Adrenal gland (tissue), 5 donors: ENCODE measurements at regions not wholly inside any gene's neighbourhood (a gene's known extent, or its start where the extent isn't known, plus 50 kb on each side); places are given as distances from the start of the nearest gene placed in this dataset.

ENCODE experiments used
- POLR2A ChIP-seq, 2 donors: fragments of 450-650 bp; IDR thresholded peaks; one replicate each; pipeline ENCODE4 v1.6.1; 2017; ENCODE audit warnings: antibody characterized with exemption in 2 of 2, mild to moderate bottlenecking in 2 of 2, moderate library complexity in 1 of 2
- TF ChIP-seq, protein P1 (sequence below), 6 experiments: fragments of 450-650 bp in 4 of 6; fragments of 200-600 bp in 2 of 6; sonication (generic) in 1 of 6; IDR thresholded peaks; 1 replicate in 5 of 6; 2 replicates in 1 of 6; pipeline versions ENCODE4 v1.5.1 to v1.8.0; 2016 to 2021; ENCODE audit warnings: antibody characterized with exemption in 6 of 6, mild to moderate bottlenecking in 2 of 6, moderate library complexity in 1 of 6
- donor health status: DM: no; HTN: no; CAD: no.

- TF ChIP-seq POLR2A (IDR thresholded peaks at IDR 0.05) = no peak
- TF ChIP-seq, protein P1, sequence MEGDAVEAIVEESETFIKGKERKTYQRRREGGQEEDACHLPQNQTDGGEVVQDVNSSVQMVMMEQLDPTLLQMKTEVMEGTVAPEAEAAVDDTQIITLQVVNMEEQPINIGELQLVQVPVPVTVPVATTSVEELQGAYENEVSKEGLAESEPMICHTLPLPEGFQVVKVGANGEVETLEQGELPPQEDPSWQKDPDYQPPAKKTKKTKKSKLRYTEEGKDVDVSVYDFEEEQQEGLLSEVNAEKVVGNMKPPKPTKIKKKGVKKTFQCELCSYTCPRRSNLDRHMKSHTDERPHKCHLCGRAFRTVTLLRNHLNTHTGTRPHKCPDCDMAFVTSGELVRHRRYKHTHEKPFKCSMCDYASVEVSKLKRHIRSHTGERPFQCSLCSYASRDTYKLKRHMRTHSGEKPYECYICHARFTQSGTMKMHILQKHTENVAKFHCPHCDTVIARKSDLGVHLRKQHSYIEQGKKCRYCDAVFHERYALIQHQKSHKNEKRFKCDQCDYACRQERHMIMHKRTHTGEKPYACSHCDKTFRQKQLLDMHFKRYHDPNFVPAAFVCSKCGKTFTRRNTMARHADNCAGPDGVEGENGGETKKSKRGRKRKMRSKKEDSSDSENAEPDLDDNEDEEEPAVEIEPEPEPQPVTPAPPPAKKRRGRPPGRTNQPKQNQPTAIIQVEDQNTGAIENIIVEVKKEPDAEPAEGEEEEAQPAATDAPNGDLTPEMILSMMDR (IDR thresholded peaks at IDR 0.05) = no peak
Measured at GRCh38 chr21:18716578-18717138, 313.1 kb upstream of the TMPRSS15 start.
